ENCODE measurements at regions not wholly inside any gene's neighbourhood (a gene's known extent, or its start where the extent isn't known, plus 50 kb on each side); places are given as distances from the start of the nearest gene placed in this dataset.

DNA sequence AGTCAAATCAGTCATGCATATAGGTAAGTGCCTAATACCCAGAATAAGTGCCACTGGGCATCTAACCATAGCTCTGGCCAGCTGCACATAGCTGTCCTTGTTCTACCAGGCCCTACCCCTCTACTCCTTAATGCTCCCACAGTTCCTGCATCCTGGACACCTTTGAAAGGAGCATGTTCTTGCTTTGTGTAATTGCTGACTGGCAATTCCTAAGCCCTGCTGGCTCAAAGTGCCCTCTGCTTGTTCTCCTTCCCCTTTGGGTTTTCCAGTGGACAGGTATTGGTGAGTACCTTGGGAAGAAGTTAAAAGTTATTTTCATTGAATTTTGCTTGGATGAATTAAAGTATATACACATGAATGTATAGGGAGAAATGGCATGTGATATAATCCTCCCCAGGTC, 516.4 kb downstream of the ETNK1 start:
- TF ChIP-seq, protein P1, sequence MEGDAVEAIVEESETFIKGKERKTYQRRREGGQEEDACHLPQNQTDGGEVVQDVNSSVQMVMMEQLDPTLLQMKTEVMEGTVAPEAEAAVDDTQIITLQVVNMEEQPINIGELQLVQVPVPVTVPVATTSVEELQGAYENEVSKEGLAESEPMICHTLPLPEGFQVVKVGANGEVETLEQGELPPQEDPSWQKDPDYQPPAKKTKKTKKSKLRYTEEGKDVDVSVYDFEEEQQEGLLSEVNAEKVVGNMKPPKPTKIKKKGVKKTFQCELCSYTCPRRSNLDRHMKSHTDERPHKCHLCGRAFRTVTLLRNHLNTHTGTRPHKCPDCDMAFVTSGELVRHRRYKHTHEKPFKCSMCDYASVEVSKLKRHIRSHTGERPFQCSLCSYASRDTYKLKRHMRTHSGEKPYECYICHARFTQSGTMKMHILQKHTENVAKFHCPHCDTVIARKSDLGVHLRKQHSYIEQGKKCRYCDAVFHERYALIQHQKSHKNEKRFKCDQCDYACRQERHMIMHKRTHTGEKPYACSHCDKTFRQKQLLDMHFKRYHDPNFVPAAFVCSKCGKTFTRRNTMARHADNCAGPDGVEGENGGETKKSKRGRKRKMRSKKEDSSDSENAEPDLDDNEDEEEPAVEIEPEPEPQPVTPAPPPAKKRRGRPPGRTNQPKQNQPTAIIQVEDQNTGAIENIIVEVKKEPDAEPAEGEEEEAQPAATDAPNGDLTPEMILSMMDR (conservative IDR thresholded peaks at IDR 0.05; ENCODE audit: low read length): no peak
- TF ChIP-seq EZH2phosphoT487 (IDR thresholded peaks at IDR 0.05; ENCODE audit: borderline replicate concordance): no peak

Measured in Loucy (cell line).